Activated CD4-positive, alpha-beta T cell treated with anti-CD3 and anti-CD28 coated beads, Interleukin-2, amount 10 ng/mL, durations not matched to agents 7 days and 5 days (primary cell): ENCODE measurements at regions not wholly inside any gene's neighbourhood (a gene's known extent, or its start where the extent isn't known, plus 50 kb on each side); places are given as distances from the start of the nearest gene placed in this dataset.
"Not testable (repeated sequence)": the region's sequence is repeated elsewhere in the genome, so short reads cannot be mapped to it uniquely, and the experiment has no call there.

Source experiments
- CTCF ChIA-PET: fragments of 350-600 bp; sonication (Branson Sonifier 250); formaldehyde crosslinking; loops from one replicate; lab custom pipeline; 2021; ENCODE audit warnings: antibody characterized with exemption; lab: Charles Lee
- POLR2A ChIA-PET: fragments of 350-600 bp; sonication (Branson Sonifier 250); formaldehyde crosslinking; loops from one replicate; lab custom pipeline; 2021; ENCODE audit warnings: antibody characterized with exemption; lab: Charles Lee
- DNase-seq: peaks from one replicate; pipeline ENCODE4 v3.0.0-alpha.2; 2020
- H3K27ac Mint-ChIP-seq: one replicate; pipeline ENCODE4 v1.8.0; 2021; ENCODE audit warnings: mild to moderate bottlenecking, moderate library complexity, mixed read lengths
- H3K27me3 Mint-ChIP-seq: one replicate; pipeline ENCODE4 v1.8.0; 2021; ENCODE audit warnings: mixed read lengths
- H3K36me3 Mint-ChIP-seq: one replicate; pipeline ENCODE4 v1.8.0; 2021; ENCODE audit warnings: low read depth, mixed read lengths
- H3K4me1 Mint-ChIP-seq: one replicate; pipeline ENCODE4 v1.8.0; 2021; ENCODE audit warnings: mixed read lengths
- H3K4me3 Mint-ChIP-seq: one replicate; pipeline ENCODE4 v1.8.0; 2021; ENCODE audit warnings: mild to moderate bottlenecking, moderate library complexity, mixed read lengths
- H3K9me3 Mint-ChIP-seq: one replicate; pipeline ENCODE4 v1.8.0; 2021; ENCODE audit warnings: mixed read lengths

DNA sequence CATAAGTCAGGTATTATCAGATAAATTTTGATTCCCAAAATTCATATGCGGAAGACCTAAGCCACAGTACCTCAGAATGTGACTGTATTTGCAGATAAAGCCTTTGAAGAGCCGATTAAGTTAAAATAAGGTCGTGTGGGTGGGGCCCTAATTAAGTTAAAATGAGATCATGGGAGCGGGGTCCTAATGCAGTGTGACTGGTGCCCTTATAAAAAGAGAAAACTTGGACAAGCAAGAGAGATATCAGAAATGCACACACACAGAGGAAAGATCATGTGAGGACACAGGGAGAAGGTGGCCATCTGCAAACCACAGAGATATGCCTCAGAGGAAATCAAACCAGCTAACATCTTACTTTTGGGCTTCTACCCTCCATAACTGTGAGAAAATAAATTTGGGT, 236.1 kb downstream of the FBXO8 start:
- ChIA-PET POLR2A (no interaction called here), CTCF (no interaction called here)
- Mint-ChIP-seq H3K27me3 (no peaks in the 10 kb centered on the region), H3K4me3 (no peak overlapping the region), H3K36me3 (no peaks in the 10 kb centered on the region), H3K27ac (no peak overlapping the region), H3K9me3 (peaks cover 3% of the 10 kb centered on the region), H3K4me1 (no peaks in the 10 kb centered on the region)
- DNase-seq = no peak

GRCh38 chr4:174045829-174046228, 237.6 kb downstream of the FBXO8 start:
- H3K27ac Mint-ChIP-seq, H3K36me3 Mint-ChIP-seq, H3K4me3 Mint-ChIP-seq, CTCF ChIA-PET, H3K27me3 Mint-ChIP-seq, H3K4me1 Mint-ChIP-seq, H3K9me3 Mint-ChIP-seq, POLR2A ChIA-PET, DNase-seq: not testable (repeated sequence)

DNA sequence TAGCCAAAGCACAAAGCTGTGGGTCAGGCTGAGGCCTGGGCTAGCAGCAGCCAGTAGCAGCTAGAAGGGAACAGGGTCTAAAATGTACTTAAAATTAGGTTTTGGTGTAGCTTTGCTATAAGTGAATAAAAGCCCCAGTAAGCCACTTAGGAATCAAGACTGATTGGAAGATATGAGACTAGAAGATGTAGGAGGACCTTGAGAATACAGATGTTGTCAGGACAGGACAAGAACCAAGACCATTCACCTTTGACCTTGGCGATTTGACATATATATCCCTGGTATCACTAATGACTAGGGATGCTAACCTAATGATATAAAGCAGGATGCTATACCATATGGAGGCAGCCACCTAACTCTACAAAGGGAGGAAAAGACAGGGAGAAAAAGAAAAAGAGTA, 238.1 kb downstream of the FBXO8 start:
- Mint-ChIP-seq H3K36me3 (no peaks in the 10 kb centered on the region), H3K4me3 (no peak overlapping the region), H3K27me3 (no peaks in the 10 kb centered on the region), H3K9me3 (peaks cover 3% of the 10 kb centered on the region), H3K27ac (no peak overlapping the region), H3K4me1 (no peaks in the 10 kb centered on the region)
- ChIA-PET POLR2A (no interaction called here), CTCF (no interaction called here)
- DNase-seq = no peak

- H3K9me3 Mint-ChIP-seq = peaks cover 3% of the 10 kb centered on the region
- no peaks in the 10 kb centered on the region for H3K4me1 Mint-ChIP-seq
- CTCF ChIA-PET = no interaction called here
- no peak overlapping the region for H3K27ac Mint-ChIP-seq
- POLR2A ChIA-PET = no interaction called here
- no peaks in the 10 kb centered on the region for H3K36me3 Mint-ChIP-seq
- no peak overlapping the region for H3K4me3 Mint-ChIP-seq
- no peaks in the 10 kb centered on the region for H3K27me3 Mint-ChIP-seq
- DNase-seq = no peak
Measured at GRCh38 chr4:174041555-174042105, 241.8 kb downstream of the FBXO8 start.

- H3K9me3 Mint-ChIP-seq = peaks cover under 1% of the 10 kb centered on the region
- H3K4me3 Mint-ChIP-seq = no peak overlapping the region
- POLR2A ChIA-PET = no interaction called here
- no peak for DNase-seq
- no peaks in the 10 kb centered on the region for H3K27me3 Mint-ChIP-seq
- no peak overlapping the region for H3K27ac Mint-ChIP-seq
- CTCF ChIA-PET = no interaction called here
- no peaks in the 10 kb centered on the region for H3K4me1 Mint-ChIP-seq
- H3K36me3 Mint-ChIP-seq = no peaks in the 10 kb centered on the region
Measured at GRCh38 chr4:174040287-174040686, 243.2 kb downstream of the FBXO8 start.

- Mint-ChIP-seq H3K4me1 (no peaks in the 10 kb centered on the region), H3K36me3 (no peaks in the 10 kb centered on the region)
Measured at GRCh38 chr4:174038481-174038880, 245.0 kb downstream of the FBXO8 start.

DNA sequence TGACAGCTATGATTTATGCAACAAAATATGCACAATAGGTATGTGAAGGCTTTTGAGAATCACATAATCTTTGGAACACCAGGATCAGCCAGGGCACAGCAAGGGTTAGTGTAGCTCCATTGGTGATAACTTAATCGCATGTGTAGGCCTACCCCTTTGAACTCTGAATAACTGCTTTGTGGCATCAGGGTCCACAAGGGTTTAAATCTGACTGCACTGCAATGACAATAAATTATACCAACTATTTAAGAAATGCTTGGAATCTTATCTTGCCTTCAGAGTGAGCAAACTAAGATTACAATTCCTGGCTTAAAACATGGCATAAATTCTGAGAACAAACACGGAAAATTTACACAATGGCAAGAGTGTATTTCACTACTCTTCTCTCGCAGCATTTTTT, 245.8 kb downstream of the FBXO8 start:
- Mint-ChIP-seq H3K9me3 (no peaks in the 10 kb centered on the region), H3K27me3 (no peaks in the 10 kb centered on the region), H3K27ac (no peak overlapping the region), H3K4me3 (no peak overlapping the region), H3K36me3 (no peaks in the 10 kb centered on the region), H3K4me1 (no peaks in the 10 kb centered on the region)
- CTCF ChIA-PET = no interaction called here
- no peak for DNase-seq
- POLR2A ChIA-PET = no interaction called here

More at GRCh38 chr4:174038481-174038880, 245.0 kb downstream of the FBXO8 start:
- POLR2A ChIA-PET = no interaction called here
- no peak overlapping the region for H3K4me3 Mint-ChIP-seq
- H3K27me3 Mint-ChIP-seq = no peaks in the 10 kb centered on the region
- H3K9me3 Mint-ChIP-seq = no peaks in the 10 kb centered on the region
- H3K27ac Mint-ChIP-seq = no peak overlapping the region
- no peak for DNase-seq
- CTCF ChIA-PET = interaction anchor here (0.6 kb wide), 1 partner anchor 130 kb away, joined by 4 read pairs; no protein-coding TSS in a partner anchor

DNA sequence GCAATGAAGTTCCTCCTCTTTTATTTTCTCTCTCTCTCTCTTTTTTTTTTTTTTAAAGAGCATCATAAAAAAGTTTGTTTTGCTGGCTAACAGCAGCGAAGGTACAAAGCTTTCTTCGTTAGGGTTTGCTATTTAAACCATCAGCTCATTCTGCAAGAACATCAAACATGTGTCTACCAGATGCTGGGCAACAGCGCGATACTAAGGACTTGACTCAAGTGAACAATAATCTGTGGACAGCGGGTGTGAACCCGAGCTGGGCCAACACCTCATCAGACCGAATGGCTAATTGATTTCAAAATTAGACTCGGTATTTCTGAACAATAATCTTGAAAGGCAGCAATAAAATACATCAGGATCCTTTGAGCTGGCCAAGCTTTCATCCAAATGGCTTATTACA, 246.4 kb downstream of the FBXO8 start:
- DNase-seq = no peak
- Mint-ChIP-seq H3K4me3 (no peak overlapping the region), H3K4me1 (no peaks in the 10 kb centered on the region), H3K9me3 (no peaks in the 10 kb centered on the region), H3K27ac (no peak overlapping the region), H3K36me3 (no peaks in the 10 kb centered on the region), H3K27me3 (no peaks in the 10 kb centered on the region)
- POLR2A ChIA-PET = no interaction called here
- CTCF ChIA-PET = no interaction called here

DNA sequence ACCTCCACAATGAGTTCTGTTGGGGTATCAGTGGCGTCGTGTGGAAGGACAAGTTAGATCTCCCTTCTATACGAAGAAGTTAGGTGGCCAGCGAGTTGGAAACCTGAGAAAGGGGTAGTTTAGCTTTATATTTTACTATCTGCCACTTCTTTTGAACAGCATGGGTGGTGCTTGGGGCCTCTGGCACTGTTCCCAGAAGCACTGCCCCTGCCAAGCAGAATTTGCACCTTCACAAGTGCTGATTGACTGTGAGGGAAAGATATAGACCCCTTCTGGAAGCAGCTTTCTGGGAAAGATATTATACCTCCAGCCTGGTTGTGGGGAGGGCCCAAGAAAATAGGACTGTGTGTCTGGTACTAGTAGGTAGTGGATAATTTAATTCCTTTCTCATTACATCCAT, 246.9 kb downstream of the FBXO8 start:
- ChIA-PET CTCF (no interaction called here), POLR2A (no interaction called here)
- Mint-ChIP-seq H3K4me3 (no peak overlapping the region), H3K27me3 (no peaks in the 10 kb centered on the region), H3K27ac (no peak overlapping the region), H3K36me3 (no peaks in the 10 kb centered on the region), H3K4me1 (no peaks in the 10 kb centered on the region), H3K9me3 (no peaks in the 10 kb centered on the region)
- no peak for DNase-seq

- no peaks in the 10 kb centered on the region for H3K9me3 Mint-ChIP-seq
- POLR2A ChIA-PET = no interaction called here
Measured at GRCh38 chr4:174036111-174036510, 247.4 kb downstream of the FBXO8 start.

GRCh38 chr4:174023641-174024040, 259.8 kb downstream of the FBXO8 start:
- Mint-ChIP-seq H3K4me1 (no peaks in the 10 kb centered on the region), H3K27ac (no peak overlapping the region), H3K36me3 (no peaks in the 10 kb centered on the region), H3K27me3 (no peaks in the 10 kb centered on the region), H3K9me3 (no peaks in the 10 kb centered on the region), H3K4me3 (no peak overlapping the region)
- CTCF ChIA-PET = no interaction called here
- no peak for DNase-seq
- POLR2A ChIA-PET = no interaction called here

More at GRCh38 chr4:174036111-174036510, 247.4 kb downstream of the FBXO8 start:
- Mint-ChIP-seq H3K4me1 (no peaks in the 10 kb centered on the region), H3K27ac (no peak overlapping the region), H3K36me3 (no peaks in the 10 kb centered on the region), H3K4me3 (no peak overlapping the region), H3K27me3 (no peaks in the 10 kb centered on the region)
- no peak for DNase-seq
- CTCF ChIA-PET = no interaction called here

DNA sequence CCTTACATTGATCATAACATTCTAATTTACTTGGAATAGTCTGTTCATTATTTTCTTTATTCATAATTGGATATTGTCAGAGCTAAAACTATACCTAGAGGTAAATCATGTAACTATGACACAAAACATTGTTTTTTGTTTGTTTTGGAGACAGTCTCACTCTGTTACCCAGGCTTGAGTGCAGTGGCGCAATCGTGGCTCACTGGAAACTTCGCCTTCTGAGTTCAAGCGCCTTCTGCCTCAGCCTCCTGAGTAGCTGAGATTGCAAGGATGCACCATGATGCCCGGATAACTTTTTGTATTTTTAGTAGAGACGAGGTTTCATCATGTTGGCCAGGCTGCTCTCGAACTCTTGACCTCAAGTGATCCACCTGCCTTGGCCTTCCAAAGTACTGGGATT, 265.2 kb downstream of the FBXO8 start:
- CTCF ChIA-PET = no interaction called here

DNA sequence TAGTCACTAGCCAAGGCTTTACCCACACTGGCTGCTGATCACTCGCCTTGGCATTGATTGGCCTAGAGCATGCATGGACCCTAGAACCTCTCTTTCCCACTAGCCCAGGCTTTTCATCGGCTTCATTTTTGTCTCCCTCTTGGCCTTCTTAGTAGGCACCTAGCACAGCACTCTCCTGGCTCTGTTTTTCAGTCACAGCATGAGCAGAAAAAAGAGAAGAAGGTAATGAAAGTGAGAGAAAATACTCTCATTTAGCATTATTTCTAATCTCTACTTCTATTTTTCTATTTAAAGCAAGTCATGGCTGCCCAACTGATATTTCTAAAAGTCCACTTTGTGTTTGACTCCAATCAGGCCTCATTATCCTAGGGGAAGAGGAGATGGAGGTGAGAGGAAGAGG, 267.2 kb downstream of the FBXO8 start:
- CTCF ChIA-PET = no interaction called here
- Mint-ChIP-seq H3K36me3 (no peaks in the 10 kb centered on the region), H3K27ac (no peak overlapping the region), H3K9me3 (no peaks in the 10 kb centered on the region), H3K4me1 (no peaks in the 10 kb centered on the region), H3K4me3 (no peak overlapping the region), H3K27me3 (no peaks in the 10 kb centered on the region)
- POLR2A ChIA-PET = no interaction called here
- no peak for DNase-seq

More for the DNA sequence above, 265.2 kb downstream of the FBXO8 start:
- Mint-ChIP-seq H3K27ac (no peak overlapping the region), H3K4me3 (no peak overlapping the region), H3K27me3 (no peaks in the 10 kb centered on the region), H3K36me3 (no peaks in the 10 kb centered on the region), H3K4me1 (no peaks in the 10 kb centered on the region), H3K9me3 (no peaks in the 10 kb centered on the region)
- no peak for DNase-seq
- POLR2A ChIA-PET = no interaction called here

DNA sequence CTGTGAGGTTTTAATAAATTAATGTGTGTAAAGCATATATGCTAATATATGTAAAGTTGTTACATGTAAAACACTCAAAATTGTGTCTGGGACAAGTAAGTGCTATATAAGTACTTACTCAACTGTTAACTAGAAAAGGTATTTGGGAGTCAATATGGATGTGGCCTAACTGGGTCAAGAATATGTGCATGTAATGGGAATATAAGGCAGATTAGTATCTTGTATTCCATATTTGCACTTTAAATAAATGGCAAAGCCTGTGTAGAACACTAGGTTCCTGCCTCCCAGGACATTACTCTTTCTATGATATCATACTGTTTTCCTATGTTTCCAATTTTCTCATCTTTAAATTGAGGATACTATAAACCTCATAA, 270.6 kb downstream of the FBXO8 start:
- H3K9me3 Mint-ChIP-seq = no peaks in the 10 kb centered on the region
- no peak overlapping the region for H3K27ac Mint-ChIP-seq
- ChIA-PET CTCF (no interaction called here), POLR2A (no interaction called here)
- no peak for DNase-seq
- H3K36me3 Mint-ChIP-seq = no peaks in the 10 kb centered on the region
- no peak overlapping the region for H3K4me3 Mint-ChIP-seq
- no peaks in the 10 kb centered on the region for H3K27me3 Mint-ChIP-seq
- H3K4me1 Mint-ChIP-seq = no peaks in the 10 kb centered on the region
